RWPE2 (cell line): ENCODE measurements at regions not wholly inside any gene's neighbourhood (a gene's known extent, or its start where the extent isn't known, plus 50 kb on each side); places are given as distances from the start of the nearest gene placed in this dataset.

Experiments used
- ATAC-seq: fragments of 200-7000 bp; cut with Tn5 transposase; 3 replicates; pipeline ENCODE4 v1.9.1; 2021; ENCODE audit warnings: low read depth
- DNase-seq: peaks from one replicate; pipeline ENCODE4 v3.0.0-alpha.2; 2020; ENCODE audit warnings: low spot score
- H3K27ac ChIP-seq: fragments of 450-650 bp; 2 replicates; pipeline ENCODE4 v1.5.1; 2017; ENCODE audit warnings: mild to moderate bottlenecking; ENCODE audit not compliant: poor library complexity, severe bottlenecking
- H3K27me3 ChIP-seq: fragments of 250-450 bp; sonication (Bioruptor Pico); 2 replicates; pipeline ENCODE4 v1.5.1; 2021; ENCODE audit warnings: mild to moderate bottlenecking, moderate library complexity; ENCODE audit not compliant: insufficient read depth, poor library complexity, severe bottlenecking
- H3K36me3 ChIP-seq: fragments of 250-450 bp; sonication (Bioruptor Pico); 2 replicates; pipeline ENCODE4 v1.5.1; 2020; ENCODE audit warnings: low read depth, mild to moderate bottlenecking, moderate library complexity
- H3K4me1 ChIP-seq: fragments of 250-450 bp; sonication (Bioruptor Pico); 2 replicates; pipeline ENCODE4 v1.5.1; 2021; ENCODE audit warnings: mild to moderate bottlenecking, moderate library complexity; ENCODE audit not compliant: insufficient read depth, poor library complexity, severe bottlenecking
- H3K4me3 ChIP-seq: fragments of 250-450 bp; sonication (Bioruptor Pico); 2 replicates; pipeline ENCODE4 v1.5.1; 2021; ENCODE audit warnings: mild to moderate bottlenecking, moderate library complexity; ENCODE audit not compliant: severe bottlenecking
- H3K9me3 ChIP-seq: fragments of 250-450 bp; sonication (Bioruptor Pico); 2 replicates; pipeline ENCODE4 v1.5.1; 2021; ENCODE audit warnings: mild to moderate bottlenecking, moderate library complexity; ENCODE audit not compliant: severe bottlenecking
- TF ChIP-seq, protein P1 (sequence below): fragments of 450-650 bp; IDR thresholded peaks from one replicate; pipeline ENCODE4 v1.5.1; 2017; ENCODE audit warnings: mild to moderate bottlenecking, moderate library complexity; ENCODE audit not compliant: poor library complexity, severe bottlenecking

DNA sequence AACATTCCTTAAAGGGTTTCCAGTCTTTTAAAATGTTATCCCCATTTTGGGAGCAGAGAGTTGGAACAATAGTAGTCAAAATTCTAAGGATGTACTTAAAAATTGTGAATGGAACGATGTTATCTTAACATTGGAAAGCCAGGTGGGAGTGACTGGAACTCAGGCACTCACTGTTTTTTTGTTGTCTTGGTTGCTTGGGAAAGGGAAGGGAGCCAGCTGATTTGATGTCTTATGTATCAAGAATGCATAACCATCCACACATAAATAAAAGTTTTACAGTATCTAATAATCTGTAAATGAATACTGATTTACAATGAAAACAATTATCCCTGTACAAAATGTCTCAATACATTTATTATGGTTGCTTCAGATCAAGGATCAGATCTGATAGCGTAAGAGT lies 88.7 kb downstream of the SLC10A2 start:
- H3K4me3 ChIP-seq: no peak overlapping the region
- no peaks in the 10 kb centered on the region for H3K27me3 ChIP-seq
- H3K9me3 ChIP-seq: no peaks in the 10 kb centered on the region
- no peaks in the 10 kb centered on the region for H3K36me3 ChIP-seq
- H3K4me1 ChIP-seq: no peaks in the 10 kb centered on the region
- no peak overlapping the region for H3K27ac ChIP-seq
- ATAC-seq: no peak
- TF ChIP-seq, protein P1, sequence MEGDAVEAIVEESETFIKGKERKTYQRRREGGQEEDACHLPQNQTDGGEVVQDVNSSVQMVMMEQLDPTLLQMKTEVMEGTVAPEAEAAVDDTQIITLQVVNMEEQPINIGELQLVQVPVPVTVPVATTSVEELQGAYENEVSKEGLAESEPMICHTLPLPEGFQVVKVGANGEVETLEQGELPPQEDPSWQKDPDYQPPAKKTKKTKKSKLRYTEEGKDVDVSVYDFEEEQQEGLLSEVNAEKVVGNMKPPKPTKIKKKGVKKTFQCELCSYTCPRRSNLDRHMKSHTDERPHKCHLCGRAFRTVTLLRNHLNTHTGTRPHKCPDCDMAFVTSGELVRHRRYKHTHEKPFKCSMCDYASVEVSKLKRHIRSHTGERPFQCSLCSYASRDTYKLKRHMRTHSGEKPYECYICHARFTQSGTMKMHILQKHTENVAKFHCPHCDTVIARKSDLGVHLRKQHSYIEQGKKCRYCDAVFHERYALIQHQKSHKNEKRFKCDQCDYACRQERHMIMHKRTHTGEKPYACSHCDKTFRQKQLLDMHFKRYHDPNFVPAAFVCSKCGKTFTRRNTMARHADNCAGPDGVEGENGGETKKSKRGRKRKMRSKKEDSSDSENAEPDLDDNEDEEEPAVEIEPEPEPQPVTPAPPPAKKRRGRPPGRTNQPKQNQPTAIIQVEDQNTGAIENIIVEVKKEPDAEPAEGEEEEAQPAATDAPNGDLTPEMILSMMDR: no peak
- DNase-seq: no peak

GRCh38 chr13:102974317-102975087 lies 91.7 kb downstream of the SLC10A2 start:
- TF ChIP-seq, protein P1: no peak
- DNase-seq (no peak), ATAC-seq (no peak)
- H3K27me3 ChIP-seq: no peaks in the 10 kb centered on the region
- H3K9me3 ChIP-seq: no peaks in the 10 kb centered on the region
- H3K27ac ChIP-seq: no peak overlapping the region
- no peaks in the 10 kb centered on the region for H3K4me1 ChIP-seq
- no peak overlapping the region for H3K4me3 ChIP-seq
- no peaks in the 10 kb centered on the region for H3K36me3 ChIP-seq

- TF ChIP-seq, protein P1: no peak
- DNase-seq (no peak), ATAC-seq (no peak)
Measured at GRCh38 chr13:102972191-102972590, 94.0 kb downstream of the SLC10A2 start.

DNA sequence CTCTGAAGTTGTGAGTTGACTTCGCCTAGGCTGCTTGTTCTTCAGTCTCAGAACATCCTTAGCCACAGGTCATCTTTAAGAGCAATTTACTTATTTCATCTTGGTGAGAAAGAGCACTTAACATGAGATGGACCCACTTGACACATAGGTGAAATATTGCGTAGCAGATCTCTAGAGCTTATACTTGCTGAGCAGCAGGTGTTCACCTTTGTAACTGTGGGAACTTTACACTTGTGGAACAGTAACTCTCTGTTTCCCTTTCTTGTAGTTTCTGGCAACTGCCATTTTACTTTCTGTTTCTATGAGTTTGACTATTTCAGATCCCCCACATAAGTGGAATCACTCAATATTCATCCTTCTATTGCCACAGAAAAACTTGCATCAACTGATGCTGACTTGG lies 95.7 kb downstream of the SLC10A2 start:
- Histone ChIP-seq H3K4me1 (peaks cover 9% of the 10 kb centered on the region), H3K36me3 (no peaks in the 10 kb centered on the region), H3K9me3 (no peaks in the 10 kb centered on the region), H3K27ac (no peak overlapping the region), H3K27me3 (no peaks in the 10 kb centered on the region), H3K4me3 (no peak overlapping the region)
- DNase-seq (no peak), ATAC-seq (no peak)
- TF ChIP-seq, protein P1: no peak

More at GRCh38 chr13:102972191-102972590, 94.0 kb downstream of the SLC10A2 start:
- no peak overlapping the region for H3K27ac ChIP-seq
- no peaks in the 10 kb centered on the region for H3K36me3 ChIP-seq
- no peak overlapping the region for H3K4me3 ChIP-seq
- no peaks in the 10 kb centered on the region for H3K4me1 ChIP-seq
- no peaks in the 10 kb centered on the region for H3K9me3 ChIP-seq
- H3K27me3 ChIP-seq: no peaks in the 10 kb centered on the region

DNA sequence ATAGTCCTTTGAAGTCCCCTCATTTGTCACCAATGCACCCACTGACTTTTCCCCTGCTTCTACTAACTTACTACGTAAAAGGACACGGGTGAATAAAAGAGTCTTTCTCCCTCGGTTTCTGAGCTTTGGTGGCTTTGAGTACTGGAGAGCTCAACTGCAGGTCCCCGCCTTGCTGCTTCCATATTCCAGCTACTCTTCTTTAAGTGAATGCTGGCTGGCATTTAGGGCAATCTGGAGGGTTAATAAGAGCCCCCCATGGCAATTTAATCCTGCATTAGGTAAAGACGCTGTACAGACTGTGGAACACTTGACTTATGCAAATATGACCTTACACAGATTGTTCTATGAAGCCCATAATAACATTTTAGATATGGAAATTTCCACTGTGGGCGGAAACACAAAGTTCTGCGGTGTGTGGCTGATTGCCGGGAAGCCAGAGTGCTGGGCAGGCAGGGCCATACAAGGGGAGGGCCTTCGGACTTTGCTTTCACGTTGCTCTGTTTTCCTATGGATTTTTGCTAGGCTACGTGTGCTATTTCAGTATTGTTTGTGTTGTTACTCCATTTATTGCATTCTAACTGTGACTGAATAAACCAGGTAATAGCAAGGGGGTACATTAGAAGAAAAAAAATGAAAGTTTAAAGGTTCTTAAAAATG lies 97.5 kb downstream of the SLC10A2 start:
- Histone ChIP-seq H3K27ac (no peak overlapping the region), H3K4me3 (no peak overlapping the region), H3K27me3 (no peaks in the 10 kb centered on the region), H3K9me3 (no peaks in the 10 kb centered on the region), H3K36me3 (no peaks in the 10 kb centered on the region), H3K4me1 (peaks cover 10% of the 10 kb centered on the region)
- DNase-seq: no peak
- TF ChIP-seq, protein P1: no peak
- ATAC-seq: no peak
